ENCODE measurements at regions not wholly inside any gene's neighbourhood (a gene's known extent, or its start where the extent isn't known, plus 50 kb on each side); places are given as distances from the start of the nearest gene placed in this dataset.
A peak's percentile ranks its signal among the peaks of the same experiment; 100 is the strongest.

DNA sequence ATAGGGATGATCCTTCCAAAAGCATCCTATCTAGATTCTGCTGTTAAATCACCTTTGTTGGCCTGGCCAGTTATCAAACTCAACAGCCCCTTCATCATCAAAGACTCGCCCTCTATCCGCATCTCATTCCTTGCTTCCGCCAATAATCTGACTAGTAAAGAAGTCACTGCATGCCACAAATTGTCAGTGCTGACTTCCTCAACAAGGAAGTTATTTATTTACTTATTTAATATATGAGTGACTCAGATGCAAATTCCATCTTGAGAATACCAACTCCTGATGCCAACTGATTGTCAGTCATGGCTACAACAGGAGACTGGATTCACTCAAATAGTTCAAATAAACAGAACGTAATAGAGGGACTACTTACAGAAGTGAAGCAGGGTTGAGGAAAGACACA is 283.8 kb downstream of the TRIML1 start:
- DNase-seq (ENCODE audit: extremely low spot score) = peak; percentile 82
- Histone ChIP-seq H3K36me3 (no peaks in the 10 kb centered on the region), H3K4me3 (no peak overlapping the region), H3K27ac (replicated peaks in 1 of 4) (no peak overlapping the region), H3K4me1 (no peaks in the 10 kb centered on the region), H3K27me3 (no peaks in the 10 kb centered on the region), H3K9me3 (no peaks in the 10 kb centered on the region)
- 68% methylated on average over 4 of the region's 4 CpGs for WGBS
- intact Hi-C loops (cut with DNase I) = no loop called here
- no peak for TF ChIP-seq POLR2A (IDR thresholded peaks at IDR 0.05; ENCODE audit: low read depth)
- TF ChIP-seq EP300 (IDR thresholded peaks at IDR 0.05) = no peak
- TF ChIP-seq POLR2AphosphoS5 (IDR thresholded peaks at IDR 0.05) = no peak

DNA sequence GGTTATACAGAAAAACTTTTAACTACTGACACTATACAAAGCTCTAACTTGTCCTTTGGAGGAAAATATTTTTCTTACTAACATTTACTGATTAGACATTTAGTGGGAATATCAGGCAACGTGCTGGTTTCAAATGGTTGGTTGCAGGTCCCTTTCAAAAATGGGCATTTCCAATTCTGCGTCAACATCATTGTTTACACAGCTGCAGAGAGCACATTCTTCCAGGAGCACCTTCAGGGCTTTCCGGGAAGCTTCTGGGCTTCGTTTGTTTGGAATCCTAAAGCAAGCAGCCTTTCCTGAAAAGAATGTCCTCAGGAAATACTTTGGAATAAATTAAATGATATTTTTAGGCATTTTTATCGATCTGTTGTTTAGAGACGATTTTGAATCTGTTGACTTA is 289.7 kb downstream of the TRIML1 start:
- Histone ChIP-seq H3K36me3 (no peaks in the 10 kb centered on the region), H3K27ac (replicated peaks in 1 of 4) (no peak overlapping the region), H3K9me3 (no peaks in the 10 kb centered on the region), H3K27me3 (no peaks in the 10 kb centered on the region), H3K4me3 (no peak overlapping the region), H3K4me1 (no peaks in the 10 kb centered on the region)
- intact Hi-C loops (cut with DNase I) = no loop called here
- no peak for TF ChIP-seq POLR2A (IDR thresholded peaks at IDR 0.05; ENCODE audit: low read depth)
- no peak for TF ChIP-seq EP300 (IDR thresholded peaks at IDR 0.05)
- no peak for TF ChIP-seq POLR2AphosphoS5 (IDR thresholded peaks at IDR 0.05)
- TF ChIP-seq, protein P1, sequence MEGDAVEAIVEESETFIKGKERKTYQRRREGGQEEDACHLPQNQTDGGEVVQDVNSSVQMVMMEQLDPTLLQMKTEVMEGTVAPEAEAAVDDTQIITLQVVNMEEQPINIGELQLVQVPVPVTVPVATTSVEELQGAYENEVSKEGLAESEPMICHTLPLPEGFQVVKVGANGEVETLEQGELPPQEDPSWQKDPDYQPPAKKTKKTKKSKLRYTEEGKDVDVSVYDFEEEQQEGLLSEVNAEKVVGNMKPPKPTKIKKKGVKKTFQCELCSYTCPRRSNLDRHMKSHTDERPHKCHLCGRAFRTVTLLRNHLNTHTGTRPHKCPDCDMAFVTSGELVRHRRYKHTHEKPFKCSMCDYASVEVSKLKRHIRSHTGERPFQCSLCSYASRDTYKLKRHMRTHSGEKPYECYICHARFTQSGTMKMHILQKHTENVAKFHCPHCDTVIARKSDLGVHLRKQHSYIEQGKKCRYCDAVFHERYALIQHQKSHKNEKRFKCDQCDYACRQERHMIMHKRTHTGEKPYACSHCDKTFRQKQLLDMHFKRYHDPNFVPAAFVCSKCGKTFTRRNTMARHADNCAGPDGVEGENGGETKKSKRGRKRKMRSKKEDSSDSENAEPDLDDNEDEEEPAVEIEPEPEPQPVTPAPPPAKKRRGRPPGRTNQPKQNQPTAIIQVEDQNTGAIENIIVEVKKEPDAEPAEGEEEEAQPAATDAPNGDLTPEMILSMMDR (IDR thresholded peaks at IDR 0.05) = no peak
- WGBS = 40% methylated on average over 6 of the region's 6 CpGs
- DNase-seq (ENCODE audit: extremely low spot score) = no peak

DNA sequence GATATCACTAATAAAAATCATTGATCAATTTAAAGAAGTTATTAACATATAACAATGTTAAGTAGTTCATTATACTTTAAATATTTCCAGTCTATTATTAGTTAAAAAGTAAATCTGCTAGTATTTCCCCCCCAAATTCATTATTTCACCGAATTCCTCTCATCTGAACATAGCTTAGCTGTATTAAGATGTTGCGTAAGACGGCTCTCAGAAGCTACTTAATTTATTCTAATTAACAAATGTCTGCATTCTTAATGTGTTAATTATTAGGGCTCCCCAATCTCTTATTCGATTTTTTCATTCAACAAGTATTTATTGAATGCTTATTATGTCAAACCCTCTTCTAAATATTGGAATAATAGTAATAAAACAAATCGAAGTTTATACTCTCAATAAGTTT is 290.7 kb downstream of the TRIML1 start:
- 81% methylated on average over 5 of the region's 5 CpGs for WGBS
- Histone ChIP-seq H3K27me3 (no peaks in the 10 kb centered on the region), H3K4me1 (no peaks in the 10 kb centered on the region), H3K27ac (replicated peaks in 1 of 4) (no peak overlapping the region), H3K36me3 (no peaks in the 10 kb centered on the region), H3K4me3 (no peak overlapping the region), H3K9me3 (no peaks in the 10 kb centered on the region)
- intact Hi-C loops (cut with DNase I) = no loop called here
- no peak for TF ChIP-seq POLR2AphosphoS5 (IDR thresholded peaks at IDR 0.05)
- no peak for TF ChIP-seq EP300 (IDR thresholded peaks at IDR 0.05)
- TF ChIP-seq, protein P1 (IDR thresholded peaks at IDR 0.05) = no peak
- no peak for TF ChIP-seq POLR2A (IDR thresholded peaks at IDR 0.05; ENCODE audit: low read depth)
- no peak for DNase-seq (ENCODE audit: extremely low spot score)

DNA sequence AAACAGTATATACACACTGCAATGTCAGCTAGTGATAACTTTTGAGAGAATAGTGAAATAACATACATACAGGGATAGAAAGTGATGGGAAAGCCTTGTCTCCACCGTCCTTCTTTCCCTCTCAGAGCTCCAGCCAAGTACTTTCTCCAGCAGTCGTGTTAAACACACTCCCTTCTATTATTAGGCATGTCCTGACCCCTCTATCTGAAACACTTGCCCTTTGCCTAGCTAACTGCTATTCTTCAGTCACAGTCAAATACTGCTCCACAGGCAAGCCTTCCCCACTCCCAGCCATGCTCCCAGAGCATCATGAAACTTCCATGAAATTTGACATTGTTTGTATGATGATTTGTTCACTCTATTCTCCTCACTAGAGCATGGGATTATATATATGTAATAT is 291.1 kb downstream of the TRIML1 start:
- intact Hi-C loops (cut with DNase I) = no loop called here
- TF ChIP-seq, protein P1 (IDR thresholded peaks at IDR 0.05) = no peak
- TF ChIP-seq EP300 (IDR thresholded peaks at IDR 0.05) (no peak), POLR2AphosphoS5 (IDR thresholded peaks at IDR 0.05) (no peak), POLR2A (IDR thresholded peaks at IDR 0.05; ENCODE audit: low read depth) (no peak)
- 22% methylated on average over 2 of the region's 2 CpGs for WGBS

DNA sequence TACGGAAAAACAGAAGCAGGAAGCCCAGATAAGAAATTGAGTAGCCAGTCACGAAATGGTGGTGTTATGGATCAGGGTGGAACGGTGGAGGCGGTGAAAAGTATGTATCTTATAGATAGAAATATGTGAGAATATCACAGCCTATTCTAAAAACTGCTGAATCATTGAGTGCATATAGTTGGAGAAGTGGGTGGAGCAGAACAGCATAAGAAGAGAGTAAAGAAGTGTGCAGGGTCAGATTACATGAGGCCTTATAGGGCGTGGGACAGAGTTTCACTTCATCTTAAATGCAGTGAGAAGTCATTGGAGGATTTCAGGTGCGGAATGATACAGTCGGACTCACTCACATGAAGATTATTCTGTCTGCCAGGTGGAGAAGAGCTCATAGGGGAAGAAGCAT is 293.1 kb downstream of the TRIML1 start:
- H3K4me1 ChIP-seq = no peaks in the 10 kb centered on the region
- no peaks in the 10 kb centered on the region for H3K27me3 ChIP-seq
- no peaks in the 10 kb centered on the region for H3K36me3 ChIP-seq
- DNase-seq (ENCODE audit: extremely low spot score) = peak; percentile 53
- H3K4me3 ChIP-seq = no peak overlapping the region
- no peak overlapping the region for H3K27ac ChIP-seq (replicated peaks in 1 of 4)
- 91% methylated on average over 7 of the region's 7 CpGs for WGBS
- intact Hi-C loops (cut with DNase I) = no loop called here
- H3K9me3 ChIP-seq = no peaks in the 10 kb centered on the region
- TF ChIP-seq POLR2A (IDR thresholded peaks at IDR 0.05; ENCODE audit: low read depth) (no peak), POLR2AphosphoS5 (IDR thresholded peaks at IDR 0.05) (no peak), EP300 (IDR thresholded peaks at IDR 0.05) (no peak)
- TF ChIP-seq, protein P1 (IDR thresholded peaks at IDR 0.05) = no peak

More for the DNA sequence above, 291.1 kb downstream of the TRIML1 start:
- Histone ChIP-seq H3K4me1 (no peaks in the 10 kb centered on the region), H3K27ac (replicated peaks in 1 of 4) (no peak overlapping the region), H3K27me3 (no peaks in the 10 kb centered on the region), H3K9me3 (no peaks in the 10 kb centered on the region), H3K36me3 (no peaks in the 10 kb centered on the region), H3K4me3 (no peak overlapping the region)
- DNase-seq (ENCODE audit: extremely low spot score) = no peak
